Neural cell (in vitro differentiated cells): ENCODE measurements at regions not wholly inside any gene's neighbourhood (a gene's known extent, or its start where the extent isn't known, plus 50 kb on each side); places are given as distances from the start of the nearest gene placed in this dataset.

ENCODE experiments used
- H2AFZ ChIP-seq: fragments of 200-600, 300-800 bp; sonication (generic), shearing (Covaris generic); 2 replicates; pipeline ENCODE4 v1.6.0; 2014; ENCODE audit warnings: low read depth, mild to moderate bottlenecking, antibody characterized with exemption, low read length, moderate library complexity
- H3F3A ChIP-seq: fragments of 200-600 bp; shearing (Covaris generic); 2 replicates; pipeline ENCODE4 v1.6.1; 2016; ENCODE audit warnings: mild to moderate bottlenecking, moderate library complexity, mixed read lengths, antibody characterized with exemption, low read length; ENCODE audit not compliant: insufficient read depth, poor library complexity, severe bottlenecking
- H3K27ac ChIP-seq: fragments of 200-600, 300-800 bp; sonication (generic), shearing (Covaris generic); 2 replicates; pipeline ENCODE4 v1.5.1; 2014; ENCODE audit warnings: mild to moderate bottlenecking, low read length, moderate library complexity
- H3K27me3 ChIP-seq: fragments of 300-800, 200-600 bp; sonication (generic), shearing (Covaris generic); 2 replicates; pipeline ENCODE4 v1.6.0; 2014; ENCODE audit warnings: mild to moderate bottlenecking, low read depth, low read length, moderate library complexity; ENCODE audit not compliant: insufficient read depth
- H3K36me3 ChIP-seq: fragments of 300-800, 200-600 bp; sonication (generic), shearing (Covaris generic); 2 replicates; pipeline ENCODE4 v1.5.1; 2014; ENCODE audit warnings: mild to moderate bottlenecking, antibody characterized with exemption, low read length, moderate library complexity; ENCODE audit not compliant: insufficient read depth
- H3K4me2 ChIP-seq: fragments of 300-800, 200-600 bp; sonication (generic), shearing (Covaris generic); 2 replicates; pipeline ENCODE4 v1.6.0; 2014; ENCODE audit warnings: mild to moderate bottlenecking, low read length
- H3K4me3 ChIP-seq: fragments of 300-800, 200-600 bp; sonication (generic), shearing (Covaris generic); 2 replicates; pipeline ENCODE4 v1.5.1; 2014; ENCODE audit warnings: mild to moderate bottlenecking, low read length, moderate library complexity
- H3K79me2 ChIP-seq: fragments of 200-600 bp; shearing (Covaris generic); replicated peaks from 2 replicates; pipeline ENCODE4 v1.6.0; 2014; ENCODE audit warnings: mild to moderate bottlenecking, low read length, moderate library complexity; ENCODE audit not compliant: insufficient read depth
- H3K9ac ChIP-seq: fragments of 300-800, 200-600 bp; sonication (generic), shearing (Covaris generic); 2 replicates; pipeline ENCODE4 v1.6.1; 2016; ENCODE audit warnings: mild to moderate bottlenecking, low read length, mixed read lengths
- H3K9me2 ChIP-seq: fragments of 200-600 bp; shearing (Covaris generic); 2 replicates; pipeline ENCODE4 v1.6.1; 2016; ENCODE audit warnings: mild to moderate bottlenecking, low read length, mixed read lengths; ENCODE audit not compliant: insufficient read depth
- H3K9me3 ChIP-seq: fragments of 200-600, 300-800 bp; sonication (generic), shearing (Covaris generic); 2 replicates; pipeline ENCODE4 v1.6.1; 2016; ENCODE audit warnings: mild to moderate bottlenecking, mixed run types, low read length, moderate library complexity, mixed read lengths
- H4K20me1 ChIP-seq: fragments of 200-600 bp; shearing (Covaris generic); 2 replicates; pipeline ENCODE4 v1.6.1; 2016; ENCODE audit warnings: mild to moderate bottlenecking, mixed run types; ENCODE audit not compliant: insufficient read depth
- EP300 ChIP-seq: fragments of 450-650 bp; conservative IDR thresholded peaks from 2 replicates; pipeline ENCODE4 v1.6.1; 2014; ENCODE audit warnings: antibody characterized with exemption, mild to moderate bottlenecking, moderate library complexity; ENCODE audit not compliant: poor library complexity, severe bottlenecking
- EZH2 ChIP-seq: fragments of 200-600, 300-800 bp; shearing (Covaris generic), sonication (generic); IDR thresholded peaks from 2 replicates; pipeline ENCODE4 v1.6.1; 2014; ENCODE audit warnings: antibody characterized with exemption, low read length, borderline replicate concordance, mild to moderate bottlenecking; ENCODE audit not compliant: insufficient read depth, poor library complexity, severe bottlenecking
- MXI1 ChIP-seq: fragments of 450-650 bp; conservative IDR thresholded peaks from 2 replicates; pipeline ENCODE4 v1.6.1; 2014; ENCODE audit warnings: antibody characterized with exemption, mild to moderate bottlenecking; ENCODE audit not compliant: poor library complexity, severe bottlenecking
- POLR2AphosphoS5 ChIP-seq: IDR thresholded peaks from 2 replicates; pipeline ENCODE4 v1.6.1; 2012
- RAD21 ChIP-seq: fragments of 450-650 bp; conservative IDR thresholded peaks from 2 replicates; pipeline ENCODE4 v1.6.1; 2014; ENCODE audit warnings: antibody characterized with exemption, mild to moderate bottlenecking, moderate library complexity
- SMC3 ChIP-seq: fragments of 450-650 bp; conservative IDR thresholded peaks from 2 replicates; pipeline ENCODE4 v1.6.1; 2014; ENCODE audit warnings: antibody characterized with exemption, mild to moderate bottlenecking, moderate library complexity; ENCODE audit not compliant: poor library complexity
- TAF1 ChIP-seq: IDR thresholded peaks from 2 replicates; pipeline ENCODE4 v1.6.1; 2012; ENCODE audit warnings: low read depth
- TF ChIP-seq, protein P1 (sequence below): IDR thresholded peaks from 2 replicates; pipeline ENCODE4 v1.6.1; 2012; ENCODE audit warnings: borderline replicate concordance
- TF ChIP-seq, protein P2 (sequence below): fragments of 450-650 bp; IDR thresholded peaks from 2 replicates; pipeline ENCODE4 v1.5.1; 2014; ENCODE audit warnings: antibody characterized with exemption, mild to moderate bottlenecking, moderate library complexity; ENCODE audit not compliant: poor library complexity, severe bottlenecking

DNA sequence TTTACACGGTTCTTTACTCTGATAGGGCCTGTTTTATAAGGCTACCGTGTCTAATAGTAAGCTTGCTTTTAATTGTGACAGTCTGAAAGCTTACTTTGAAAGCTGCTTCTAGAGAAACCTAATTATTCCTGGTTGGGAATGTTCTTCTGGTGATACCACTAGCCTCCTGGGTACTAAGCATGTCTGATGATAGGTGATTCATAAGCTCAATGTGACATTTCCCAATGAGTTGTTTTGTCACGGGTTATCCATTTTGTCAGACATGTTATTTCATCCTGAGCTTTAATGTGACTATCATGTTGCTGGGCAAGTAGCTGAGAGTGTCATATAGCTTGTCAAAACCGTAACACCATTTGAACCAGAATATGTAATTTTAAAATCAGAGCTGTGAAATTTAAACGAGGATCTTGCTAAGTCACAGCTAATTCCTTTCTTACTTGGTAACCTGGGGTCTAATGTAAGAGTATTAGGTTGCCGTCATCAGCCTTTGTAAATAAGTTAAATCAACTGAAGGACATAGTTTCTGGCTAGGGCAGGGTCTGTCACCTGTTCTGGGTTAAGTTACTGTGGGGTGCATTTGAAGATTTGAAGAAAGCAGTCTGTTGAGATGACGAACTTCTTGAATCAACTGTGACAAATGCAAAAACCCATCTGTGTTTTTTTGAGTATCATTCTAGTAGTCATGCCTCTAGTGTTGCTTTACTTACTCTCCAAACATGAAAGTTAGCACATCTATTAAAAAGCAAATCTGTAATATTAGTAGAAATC, 529.2 kb downstream of the USP25 start:
- Histone ChIP-seq H3K9me2 (no peaks in the 10 kb centered on the region), H3K4me2 (no peak overlapping the region), H3K4me3 (no peak overlapping the region), H3F3A (no peaks in the 10 kb centered on the region), H3K36me3 (no peaks in the 10 kb centered on the region), H2AFZ (no peak overlapping the region), H3K9me3 (no peaks in the 10 kb centered on the region), H3K79me2 (no peaks in the 10 kb centered on the region), H4K20me1 (no peaks in the 10 kb centered on the region), H3K9ac (no peak overlapping the region), H3K27ac (no peak overlapping the region), H3K27me3 (no peaks in the 10 kb centered on the region)
- TF ChIP-seq EP300 = peak; percentile 97
- TF ChIP-seq POLR2AphosphoS5 = peak; percentile 96
- TF ChIP-seq, protein P1, sequence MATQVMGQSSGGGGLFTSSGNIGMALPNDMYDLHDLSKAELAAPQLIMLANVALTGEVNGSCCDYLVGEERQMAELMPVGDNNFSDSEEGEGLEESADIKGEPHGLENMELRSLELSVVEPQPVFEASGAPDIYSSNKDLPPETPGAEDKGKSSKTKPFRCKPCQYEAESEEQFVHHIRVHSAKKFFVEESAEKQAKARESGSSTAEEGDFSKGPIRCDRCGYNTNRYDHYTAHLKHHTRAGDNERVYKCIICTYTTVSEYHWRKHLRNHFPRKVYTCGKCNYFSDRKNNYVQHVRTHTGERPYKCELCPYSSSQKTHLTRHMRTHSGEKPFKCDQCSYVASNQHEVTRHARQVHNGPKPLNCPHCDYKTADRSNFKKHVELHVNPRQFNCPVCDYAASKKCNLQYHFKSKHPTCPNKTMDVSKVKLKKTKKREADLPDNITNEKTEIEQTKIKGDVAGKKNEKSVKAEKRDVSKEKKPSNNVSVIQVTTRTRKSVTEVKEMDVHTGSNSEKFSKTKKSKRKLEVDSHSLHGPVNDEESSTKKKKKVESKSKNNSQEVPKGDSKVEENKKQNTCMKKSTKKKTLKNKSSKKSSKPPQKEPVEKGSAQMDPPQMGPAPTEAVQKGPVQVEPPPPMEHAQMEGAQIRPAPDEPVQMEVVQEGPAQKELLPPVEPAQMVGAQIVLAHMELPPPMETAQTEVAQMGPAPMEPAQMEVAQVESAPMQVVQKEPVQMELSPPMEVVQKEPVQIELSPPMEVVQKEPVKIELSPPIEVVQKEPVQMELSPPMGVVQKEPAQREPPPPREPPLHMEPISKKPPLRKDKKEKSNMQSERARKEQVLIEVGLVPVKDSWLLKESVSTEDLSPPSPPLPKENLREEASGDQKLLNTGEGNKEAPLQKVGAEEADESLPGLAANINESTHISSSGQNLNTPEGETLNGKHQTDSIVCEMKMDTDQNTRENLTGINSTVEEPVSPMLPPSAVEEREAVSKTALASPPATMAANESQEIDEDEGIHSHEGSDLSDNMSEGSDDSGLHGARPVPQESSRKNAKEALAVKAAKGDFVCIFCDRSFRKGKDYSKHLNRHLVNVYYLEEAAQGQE = peak; percentile 86
- no peak for TF ChIP-seq EZH2
- no peak for TF ChIP-seq SMC3

DNA sequence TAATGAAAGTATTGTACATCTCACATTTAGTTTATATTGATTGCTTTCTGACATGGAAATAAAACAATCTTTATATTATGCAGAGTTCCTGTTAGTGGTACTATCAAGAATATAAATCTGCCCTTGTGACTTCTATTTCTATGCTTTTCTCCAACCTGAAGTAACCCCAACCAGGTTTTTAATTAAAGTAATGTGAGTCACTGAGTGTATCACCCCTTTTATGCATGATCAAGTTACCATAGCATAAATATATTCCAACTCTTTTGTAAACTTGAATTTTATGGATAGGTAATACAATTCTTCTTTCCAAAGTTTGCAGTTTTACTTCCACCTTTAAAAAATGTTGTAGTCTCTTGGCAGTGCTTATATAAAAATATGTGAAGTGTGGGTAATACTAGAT, 532.3 kb downstream of the USP25 start:
- no peak overlapping the region for H3K4me2 ChIP-seq
- no peaks in the 10 kb centered on the region for H3K9me3 ChIP-seq
- no peaks in the 10 kb centered on the region for H3K9me2 ChIP-seq
- no peaks in the 10 kb centered on the region for H3K27me3 ChIP-seq
- no peak overlapping the region for H3K9ac ChIP-seq
- H3K79me2 ChIP-seq = no peaks in the 10 kb centered on the region
- no peak overlapping the region for H3K4me3 ChIP-seq
- H4K20me1 ChIP-seq = no peaks in the 10 kb centered on the region
- H3K27ac ChIP-seq = no peak overlapping the region
- H3K36me3 ChIP-seq = no peaks in the 10 kb centered on the region
- H2AFZ ChIP-seq = no peak overlapping the region
- TF ChIP-seq TAF1 = no peak
- no peak for TF ChIP-seq RAD21
- TF ChIP-seq MXI1 = no peak
- no peak for TF ChIP-seq EZH2
- TF ChIP-seq SMC3 = no peak
- TF ChIP-seq, protein P1 = no peak
- TF ChIP-seq POLR2AphosphoS5 = no peak
- TF ChIP-seq EP300 = no peak
- TF ChIP-seq, protein P2, sequence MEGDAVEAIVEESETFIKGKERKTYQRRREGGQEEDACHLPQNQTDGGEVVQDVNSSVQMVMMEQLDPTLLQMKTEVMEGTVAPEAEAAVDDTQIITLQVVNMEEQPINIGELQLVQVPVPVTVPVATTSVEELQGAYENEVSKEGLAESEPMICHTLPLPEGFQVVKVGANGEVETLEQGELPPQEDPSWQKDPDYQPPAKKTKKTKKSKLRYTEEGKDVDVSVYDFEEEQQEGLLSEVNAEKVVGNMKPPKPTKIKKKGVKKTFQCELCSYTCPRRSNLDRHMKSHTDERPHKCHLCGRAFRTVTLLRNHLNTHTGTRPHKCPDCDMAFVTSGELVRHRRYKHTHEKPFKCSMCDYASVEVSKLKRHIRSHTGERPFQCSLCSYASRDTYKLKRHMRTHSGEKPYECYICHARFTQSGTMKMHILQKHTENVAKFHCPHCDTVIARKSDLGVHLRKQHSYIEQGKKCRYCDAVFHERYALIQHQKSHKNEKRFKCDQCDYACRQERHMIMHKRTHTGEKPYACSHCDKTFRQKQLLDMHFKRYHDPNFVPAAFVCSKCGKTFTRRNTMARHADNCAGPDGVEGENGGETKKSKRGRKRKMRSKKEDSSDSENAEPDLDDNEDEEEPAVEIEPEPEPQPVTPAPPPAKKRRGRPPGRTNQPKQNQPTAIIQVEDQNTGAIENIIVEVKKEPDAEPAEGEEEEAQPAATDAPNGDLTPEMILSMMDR = no peak
- no peaks in the 10 kb centered on the region for H3F3A ChIP-seq
